GM10266 (cell line): ENCODE measurements at regions not wholly inside any gene's neighbourhood (a gene's known extent, or its start where the extent isn't known, plus 50 kb on each side); places are given as distances from the start of the nearest gene placed in this dataset.

ENCODE experiments used
- DNase-seq: peaks from one replicate; pipeline ENCODE4 v3.0.0; 2012; ENCODE audit errors: extremely low spot score
- TF ChIP-seq, protein P1 (sequence below): IDR thresholded peaks from 2 replicates; pipeline ENCODE4 v1.5.1; 2012; ENCODE audit warnings: mild to moderate bottlenecking, low read depth; ENCODE audit not compliant: control insufficient read depth, insufficient read depth; ENCODE audit errors: missing control alignments

DNA sequence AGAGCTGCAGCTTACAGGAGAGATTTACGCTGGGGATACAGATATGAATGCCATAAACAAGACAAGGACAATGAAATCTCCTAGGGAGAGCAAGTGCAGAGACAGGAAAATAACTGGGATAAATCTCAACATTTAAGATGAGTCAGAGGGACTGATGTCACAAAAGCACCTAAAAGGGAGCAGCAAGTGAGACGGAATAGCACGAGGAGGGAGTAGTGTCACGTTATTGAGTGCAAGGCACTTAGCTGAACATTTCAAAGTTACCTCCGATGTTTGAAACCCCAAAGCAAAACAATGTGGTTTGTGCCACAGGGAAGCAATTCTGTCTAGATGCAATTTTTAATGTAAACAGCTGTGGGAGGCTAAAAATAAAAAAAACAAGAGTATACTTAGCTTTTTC, 1131.7 kb upstream of the EYS start:
- DNase-seq = no peak
- TF ChIP-seq, protein P1, sequence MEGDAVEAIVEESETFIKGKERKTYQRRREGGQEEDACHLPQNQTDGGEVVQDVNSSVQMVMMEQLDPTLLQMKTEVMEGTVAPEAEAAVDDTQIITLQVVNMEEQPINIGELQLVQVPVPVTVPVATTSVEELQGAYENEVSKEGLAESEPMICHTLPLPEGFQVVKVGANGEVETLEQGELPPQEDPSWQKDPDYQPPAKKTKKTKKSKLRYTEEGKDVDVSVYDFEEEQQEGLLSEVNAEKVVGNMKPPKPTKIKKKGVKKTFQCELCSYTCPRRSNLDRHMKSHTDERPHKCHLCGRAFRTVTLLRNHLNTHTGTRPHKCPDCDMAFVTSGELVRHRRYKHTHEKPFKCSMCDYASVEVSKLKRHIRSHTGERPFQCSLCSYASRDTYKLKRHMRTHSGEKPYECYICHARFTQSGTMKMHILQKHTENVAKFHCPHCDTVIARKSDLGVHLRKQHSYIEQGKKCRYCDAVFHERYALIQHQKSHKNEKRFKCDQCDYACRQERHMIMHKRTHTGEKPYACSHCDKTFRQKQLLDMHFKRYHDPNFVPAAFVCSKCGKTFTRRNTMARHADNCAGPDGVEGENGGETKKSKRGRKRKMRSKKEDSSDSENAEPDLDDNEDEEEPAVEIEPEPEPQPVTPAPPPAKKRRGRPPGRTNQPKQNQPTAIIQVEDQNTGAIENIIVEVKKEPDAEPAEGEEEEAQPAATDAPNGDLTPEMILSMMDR = no peak

DNA sequence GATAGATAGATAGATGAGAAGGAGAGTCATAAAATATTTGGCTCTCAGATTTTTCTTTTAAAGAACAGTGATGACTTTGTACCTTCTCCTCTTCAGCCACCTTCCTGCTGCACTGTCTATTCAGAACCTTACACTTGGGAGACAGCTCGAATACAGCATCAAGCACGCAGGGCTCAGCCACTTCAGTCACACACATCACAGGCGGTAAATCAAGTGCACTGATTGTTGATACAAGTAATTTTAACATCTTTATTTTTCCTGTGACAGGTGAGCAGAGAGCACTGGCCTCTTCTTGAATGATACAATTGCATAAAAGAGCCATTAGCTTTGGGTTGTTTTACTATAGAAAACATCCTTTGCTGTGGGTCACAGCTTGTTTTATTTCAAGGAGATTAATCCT, 1118.5 kb upstream of the EYS start:
- no peak for DNase-seq
- TF ChIP-seq, protein P1 = no peak

DNA sequence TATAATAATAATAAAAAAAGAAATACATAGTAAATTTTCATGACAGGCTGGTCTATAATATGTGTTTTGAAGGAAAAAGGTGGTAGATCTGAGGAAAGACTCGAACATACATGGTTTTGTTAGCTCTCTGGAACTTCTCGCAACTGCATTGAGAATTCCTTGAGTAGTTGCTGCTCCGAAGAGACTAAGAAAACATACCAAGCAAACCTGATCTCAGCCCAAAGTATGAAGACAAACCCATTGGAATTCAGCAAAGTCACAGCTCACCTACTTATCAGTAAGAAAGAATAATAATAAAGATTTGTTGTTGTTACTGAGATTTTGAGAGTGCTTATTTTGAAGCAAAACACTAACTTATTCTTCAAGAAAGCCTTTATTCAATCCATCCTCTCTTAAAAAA, 1107.1 kb upstream of the EYS start:
- TF ChIP-seq, protein P1 = no peak
- DNase-seq = no peak

DNA sequence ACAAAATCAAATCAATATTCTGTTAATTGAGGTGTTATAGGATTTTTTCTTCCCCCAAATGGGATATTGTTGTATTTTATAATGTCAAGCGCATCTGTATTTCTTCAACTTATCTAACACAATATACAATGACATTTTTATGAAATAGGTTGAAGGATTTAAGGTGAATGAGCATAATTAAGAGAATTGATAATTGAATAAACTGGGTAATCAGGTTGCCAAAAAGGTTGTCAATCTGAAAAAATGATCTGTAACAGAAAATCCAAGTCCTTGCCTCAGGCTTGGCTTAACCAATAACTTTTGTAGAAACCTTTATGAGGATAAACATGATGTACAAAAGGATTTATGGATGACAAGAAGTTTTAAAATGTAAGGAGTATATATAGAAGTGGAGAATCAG, 1101.7 kb upstream of the EYS start:
- TF ChIP-seq, protein P1 = no peak
- DNase-seq = no peak

DNA sequence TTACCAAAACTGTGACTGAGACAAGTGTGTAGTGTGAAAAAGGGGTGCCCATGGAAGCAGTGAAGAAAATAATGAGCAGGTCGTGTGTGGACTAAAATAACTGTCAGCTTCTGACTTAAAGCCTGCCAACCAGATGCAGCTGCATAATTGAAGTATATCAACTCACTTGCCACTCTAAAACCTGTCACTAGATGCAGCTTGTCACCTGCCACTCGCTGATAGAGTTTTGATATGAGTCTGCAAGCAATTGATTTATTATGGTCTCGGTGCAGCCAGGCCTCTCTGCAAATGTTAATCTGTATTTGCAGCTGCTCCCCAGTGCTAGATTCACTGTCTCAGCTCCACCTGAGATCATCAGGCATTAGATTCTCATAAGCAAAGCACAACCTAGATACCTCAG, 1090.0 kb upstream of the EYS start:
- DNase-seq = no peak
- TF ChIP-seq, protein P1 = no peak

DNA sequence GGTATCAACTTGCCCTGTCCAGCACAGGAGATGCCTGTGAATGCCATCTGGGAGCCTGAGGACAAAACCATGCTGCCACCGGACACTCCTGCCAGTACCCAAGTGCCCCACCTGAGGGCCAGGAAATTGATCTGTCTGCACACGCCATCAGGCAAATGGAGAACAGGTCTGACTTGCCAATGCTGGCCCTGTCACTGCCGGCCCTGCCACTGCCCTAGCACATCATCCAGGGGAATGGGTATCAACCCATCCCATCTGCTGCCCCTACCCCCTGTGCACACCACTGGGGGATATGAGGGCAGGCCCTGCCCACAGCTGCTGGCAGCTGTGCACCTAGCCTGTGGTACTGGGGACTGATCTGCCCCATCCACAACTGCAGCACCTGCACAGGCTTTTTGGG, 1081.6 kb upstream of the EYS start:
- no peak for DNase-seq
- TF ChIP-seq, protein P1 = no peak

DNA sequence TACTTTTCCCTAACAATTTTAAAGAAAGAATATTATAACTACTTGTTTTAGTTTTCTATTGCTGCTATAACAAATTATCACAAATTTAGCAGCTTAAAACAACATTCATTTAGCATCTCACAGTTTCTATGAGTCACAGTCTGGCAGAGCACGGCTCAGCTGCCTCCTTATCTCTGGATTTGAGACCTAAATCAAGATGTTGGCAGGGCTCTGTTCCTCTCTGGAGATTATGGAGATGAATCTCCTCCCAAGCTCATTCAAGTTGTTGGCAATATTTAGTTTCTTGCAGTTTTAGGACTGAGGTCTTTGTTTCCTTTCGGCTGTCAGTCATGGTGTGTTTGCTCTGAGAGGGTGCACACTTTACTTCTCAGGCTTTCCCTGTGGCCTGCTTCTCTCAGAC, 1065.8 kb upstream of the EYS start:
- TF ChIP-seq, protein P1 = no peak
- no peak for DNase-seq
